SW480 (cell line): ENCODE measurements at regions not wholly inside any gene's neighbourhood (a gene's known extent, or its start where the extent isn't known, plus 50 kb on each side); places are given as distances from the start of the nearest gene placed in this dataset.

Experiments
- DNase-seq: peaks from one replicate; pipeline ENCODE4 v3.0.0-alpha.2; 2016; ENCODE audit warnings: low spot score

DNA sequence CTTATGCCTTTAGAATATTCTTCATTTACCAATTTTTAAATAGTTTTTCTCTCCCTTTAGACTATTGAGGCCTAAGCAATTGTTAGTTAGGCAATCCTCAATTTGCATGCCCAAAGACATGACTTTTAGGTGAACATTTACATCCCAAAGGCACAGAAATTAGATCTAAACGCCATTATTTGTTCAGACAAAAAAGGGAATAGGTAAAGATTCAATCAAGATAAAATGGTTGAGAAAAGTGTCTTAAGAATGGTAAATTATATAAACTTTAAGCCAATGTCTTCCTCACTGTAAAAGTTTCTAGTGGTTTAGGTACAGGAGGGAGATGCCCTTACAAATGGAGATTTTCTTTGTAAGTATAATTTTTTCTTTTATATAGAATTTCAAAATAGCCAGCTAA, 50.2 kb upstream of the MME start:
- DNase-seq, result no peak

DNA sequence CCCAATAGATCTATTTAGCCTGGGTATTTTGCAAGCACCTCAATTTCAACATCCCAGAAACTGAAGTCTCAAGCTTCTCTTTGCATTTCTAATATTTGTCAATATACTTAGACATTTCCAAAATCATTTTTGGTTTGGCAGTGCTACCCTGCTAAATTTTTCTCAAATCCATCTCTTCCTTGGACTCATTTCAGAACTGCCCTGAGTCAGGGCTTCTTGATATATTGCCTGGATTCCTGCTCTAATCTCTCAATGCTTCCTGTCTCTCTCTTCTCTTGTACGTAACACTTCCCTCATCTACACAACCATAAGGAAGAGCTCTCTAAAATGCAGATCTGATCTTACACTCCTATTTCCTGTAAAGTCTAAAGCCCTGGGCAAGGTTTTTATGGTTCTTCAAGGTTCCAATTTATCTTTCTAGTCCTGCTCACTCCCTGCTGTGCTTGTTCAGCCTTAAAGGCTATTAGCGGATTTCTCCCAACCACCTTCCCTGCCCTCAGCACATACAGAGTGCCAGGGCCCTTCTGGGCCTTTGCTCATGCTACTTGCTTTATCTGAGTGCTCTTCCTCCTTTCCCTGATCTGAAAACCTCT, 53.0 kb upstream of the MME start:
- no peak for DNase-seq

DNA sequence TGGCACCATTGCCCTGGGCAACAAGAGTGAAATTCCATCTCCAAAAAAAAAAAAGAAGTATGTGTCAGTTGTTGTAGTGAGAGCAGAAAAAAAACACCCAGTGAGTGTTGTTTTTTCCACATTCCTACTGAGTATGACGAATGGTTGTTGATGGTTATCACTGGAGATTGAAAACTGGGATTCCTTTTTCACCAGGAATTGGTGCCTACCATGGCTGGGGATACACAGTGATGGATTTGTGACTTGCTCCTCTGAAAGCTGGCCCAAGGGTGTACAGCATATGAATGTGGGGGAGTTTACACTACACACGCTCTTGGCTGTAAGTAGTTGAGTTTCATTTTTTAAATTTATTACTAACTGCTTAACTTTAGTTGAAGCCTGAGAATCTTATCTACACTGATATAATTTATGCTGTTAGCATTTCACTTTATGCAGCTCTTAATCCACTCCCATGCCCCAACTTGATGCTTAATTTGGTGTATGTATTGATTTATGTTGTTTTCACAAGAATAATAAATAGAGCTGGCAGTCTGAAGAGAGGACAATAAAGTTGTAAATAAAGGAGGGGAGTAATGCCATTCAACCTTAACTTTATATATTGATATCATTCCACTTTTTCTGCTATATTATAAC, 56.0 kb upstream of the MME start:
- no peak for DNase-seq

DNA sequence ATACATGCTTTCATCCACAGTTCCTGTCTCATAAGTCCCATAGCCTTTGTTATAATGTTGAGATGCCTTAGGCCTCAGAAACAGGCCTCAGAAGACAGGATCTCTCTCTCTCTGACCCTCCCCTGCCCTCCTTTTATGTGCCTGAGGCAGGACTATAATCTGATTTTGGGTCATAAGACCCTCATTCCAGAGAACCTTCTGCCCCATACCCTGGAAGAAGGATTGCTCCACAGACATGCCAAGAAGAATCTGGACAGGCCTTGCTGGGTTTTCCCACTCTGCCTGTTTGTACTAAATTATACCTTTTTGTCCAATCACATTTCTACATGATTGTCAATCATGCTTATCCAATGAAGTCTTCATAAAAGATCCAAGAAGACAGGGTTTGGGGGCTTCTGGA, 57.2 kb upstream of the MME start:
- no peak for DNase-seq

DNA sequence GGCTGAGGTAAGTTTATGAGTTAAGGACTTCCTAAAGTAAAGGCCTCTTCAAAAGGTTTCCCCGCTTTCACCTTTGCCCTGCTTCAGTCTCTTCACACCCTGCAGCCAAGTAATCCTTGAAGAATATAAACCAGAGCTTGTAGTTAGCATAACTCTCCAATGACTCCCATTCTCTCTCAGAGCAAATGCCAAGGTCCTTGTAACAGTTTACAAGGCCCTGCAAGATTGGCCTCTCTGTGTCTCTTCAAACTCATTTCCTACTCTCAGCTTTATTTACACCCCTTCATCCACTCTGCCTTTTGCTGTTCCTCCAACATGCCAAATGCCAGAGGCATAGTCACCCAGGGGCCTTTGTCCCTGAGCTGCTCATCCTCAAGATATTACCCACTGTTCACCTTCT, 60.5 kb upstream of the MME start:
- DNase-seq, result no peak

DNA sequence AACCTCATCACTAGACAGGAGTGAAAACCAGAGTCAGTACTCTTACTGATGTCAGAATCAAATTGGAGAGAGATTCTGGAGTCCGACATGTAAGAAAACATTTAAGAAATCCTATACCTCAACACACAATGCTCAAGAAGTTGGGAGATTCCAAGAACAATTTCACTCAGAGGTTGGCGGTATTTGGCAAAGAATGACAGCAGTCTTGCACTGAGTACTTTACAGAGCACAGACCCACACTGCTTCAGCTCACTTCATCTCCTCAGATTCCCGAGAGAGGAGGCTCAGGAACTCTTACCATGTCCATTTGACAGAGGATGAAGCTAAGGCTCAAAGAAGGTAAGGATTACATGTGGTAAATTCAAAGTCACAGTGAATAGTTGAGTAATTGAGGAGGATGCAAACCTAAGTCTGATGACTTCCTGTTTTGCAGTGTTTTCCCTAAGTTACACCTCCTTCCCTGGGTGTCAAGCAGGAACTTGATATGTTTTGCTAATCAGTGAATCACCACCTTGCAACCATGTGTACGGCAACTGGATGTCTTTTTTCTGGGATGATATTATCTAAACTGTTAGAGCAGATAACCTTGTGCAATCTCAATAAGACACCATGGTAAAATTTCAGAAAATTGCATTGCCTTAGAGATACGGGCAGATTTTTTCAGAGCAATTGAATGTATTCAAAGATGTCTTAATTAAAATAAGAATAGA, 61.3 kb upstream of the MME start:
- DNase-seq, result no peak

DNA sequence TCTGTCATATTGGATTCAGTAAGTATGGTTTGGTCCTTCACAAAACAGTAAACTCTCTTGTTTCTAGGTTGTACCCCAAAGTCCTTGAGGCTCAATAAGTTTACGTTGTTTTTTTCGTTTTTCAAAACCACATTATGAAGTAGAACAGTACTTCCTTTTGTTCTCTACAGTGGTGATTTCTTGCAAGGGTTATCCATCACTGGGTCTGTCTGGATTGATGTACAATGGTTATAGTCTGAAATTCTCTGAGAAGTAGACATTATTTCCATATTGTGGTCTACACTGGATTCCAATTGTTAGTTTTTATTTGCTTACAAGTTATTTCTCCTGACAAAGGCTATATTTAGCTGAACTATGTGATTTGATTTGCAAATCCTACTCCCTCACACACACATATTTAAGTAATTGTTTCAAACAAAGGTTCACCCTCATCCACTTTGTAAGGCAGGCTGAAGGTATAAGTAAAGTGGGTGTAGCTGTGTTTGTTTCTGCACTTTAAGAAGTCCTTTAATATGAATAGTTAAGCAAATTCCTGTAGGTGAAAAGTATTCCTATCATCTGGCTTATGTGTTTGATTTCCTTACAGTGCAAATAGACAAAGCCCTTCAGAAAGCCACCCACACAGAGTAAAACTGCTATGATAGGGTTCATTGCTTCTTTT, 64.2 kb upstream of the MME start:
- no peak for DNase-seq

DNA sequence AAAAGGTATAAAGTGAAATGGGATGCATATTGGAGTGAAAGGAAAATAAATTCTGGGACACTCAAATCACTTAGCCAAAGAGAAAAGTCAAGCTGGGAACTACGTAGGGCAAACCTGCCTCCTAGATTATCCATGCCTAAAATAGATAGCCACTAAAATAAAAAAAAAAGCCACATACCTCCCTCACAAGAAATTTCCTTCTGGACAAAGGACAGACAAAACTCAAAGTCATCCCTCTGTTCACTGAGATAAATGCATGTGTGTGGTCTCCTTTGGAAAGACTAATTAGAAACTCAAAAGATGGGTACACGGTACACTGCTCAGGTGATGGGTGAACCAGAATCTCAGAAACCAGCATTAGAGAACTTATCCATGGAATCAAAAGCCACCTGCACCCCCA, 65.2 kb upstream of the MME start:
- DNase-seq, result no peak

DNA sequence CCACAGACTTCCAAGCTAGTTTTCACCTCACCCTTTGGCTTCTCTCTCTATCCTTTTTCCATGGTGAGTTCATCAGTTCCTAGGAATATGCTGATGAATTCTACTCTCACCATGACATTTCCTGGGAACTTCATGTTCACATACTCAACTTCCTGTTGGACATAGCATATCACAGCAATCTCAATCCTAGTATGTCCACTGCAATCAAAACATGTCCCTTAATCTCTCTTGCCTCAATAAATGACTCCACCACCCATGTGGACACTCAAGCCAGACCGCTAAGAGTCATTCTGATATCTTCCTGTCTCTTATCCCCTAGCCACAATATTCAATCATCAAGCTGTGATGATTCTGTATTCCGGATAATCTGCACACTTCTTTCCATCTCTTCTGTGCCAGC, 66.7 kb upstream of the MME start:
- no peak for DNase-seq

GRCh38 chr3:155012584-155012983, 67.5 kb upstream of the MME start:
- no peak for DNase-seq

DNA sequence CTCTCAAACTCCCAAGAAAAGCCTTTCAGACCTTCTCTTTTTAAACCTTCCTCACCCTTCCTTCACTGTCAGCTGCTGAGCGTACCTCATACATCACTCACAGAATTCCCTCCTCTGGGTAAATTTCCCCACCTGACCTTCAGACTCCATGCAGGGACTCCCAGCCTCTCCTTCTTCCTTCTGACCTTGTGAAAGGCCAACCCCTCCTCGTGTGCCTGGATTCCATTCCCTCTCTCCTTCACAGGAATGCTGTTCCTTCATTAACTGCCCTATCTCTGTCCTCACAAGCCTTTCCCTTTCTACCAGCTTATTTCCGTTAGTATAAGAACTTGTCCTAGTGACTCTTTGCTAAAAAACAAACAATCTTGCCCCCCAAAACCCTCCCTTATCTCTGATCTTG, 69.7 kb upstream of the MME start:
- DNase-seq, result no peak

- no peak for DNase-seq
Measured at GRCh38 chr3:155009217-155009616, 70.9 kb upstream of the MME start.

DNA sequence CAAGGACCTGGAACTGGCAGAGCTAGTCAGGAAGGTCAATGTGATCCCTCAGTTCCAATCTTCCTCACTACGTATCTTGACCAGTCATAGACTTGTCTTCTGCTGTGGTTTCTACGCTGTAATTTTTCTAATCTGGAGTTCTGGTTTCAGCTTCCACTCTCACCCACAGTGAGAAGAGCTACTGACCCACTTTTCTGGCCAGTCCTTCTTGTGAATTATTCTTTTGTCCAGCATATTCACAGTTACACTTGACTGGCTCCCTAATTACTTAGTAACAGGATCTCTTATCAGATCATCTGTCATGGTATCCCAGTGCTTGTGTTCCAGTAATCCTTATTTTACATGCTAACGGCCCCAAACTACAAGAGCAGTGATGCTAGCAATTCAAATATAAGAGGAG, 72.4 kb upstream of the MME start:
- no peak for DNase-seq

- no peak for DNase-seq
Measured at GRCh38 chr3:155001289-155002010, 78.7 kb upstream of the MME start.

DNA sequence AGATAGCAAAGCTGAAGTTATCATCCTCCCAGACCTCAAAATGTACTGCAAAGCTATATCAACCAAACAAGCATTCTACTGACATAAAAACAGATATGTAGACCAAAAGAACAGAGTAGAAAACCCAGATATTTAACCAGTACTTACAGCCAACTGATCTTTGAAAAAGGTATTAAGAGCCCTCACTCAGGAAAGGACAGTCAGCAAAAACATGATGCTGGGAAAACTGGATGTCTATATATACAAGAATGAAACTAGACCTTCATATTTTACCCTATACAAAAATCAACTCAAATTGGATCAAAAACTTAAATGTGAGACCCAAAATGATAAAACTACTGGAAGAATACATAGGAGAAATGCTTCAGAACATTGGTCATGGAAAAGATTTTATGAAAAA, 87.5 kb upstream of the MME start:
- no peak for DNase-seq

- no peak for DNase-seq
Measured at GRCh38 chr3:154990543-154990942, 89.6 kb upstream of the MME start.

DNA sequence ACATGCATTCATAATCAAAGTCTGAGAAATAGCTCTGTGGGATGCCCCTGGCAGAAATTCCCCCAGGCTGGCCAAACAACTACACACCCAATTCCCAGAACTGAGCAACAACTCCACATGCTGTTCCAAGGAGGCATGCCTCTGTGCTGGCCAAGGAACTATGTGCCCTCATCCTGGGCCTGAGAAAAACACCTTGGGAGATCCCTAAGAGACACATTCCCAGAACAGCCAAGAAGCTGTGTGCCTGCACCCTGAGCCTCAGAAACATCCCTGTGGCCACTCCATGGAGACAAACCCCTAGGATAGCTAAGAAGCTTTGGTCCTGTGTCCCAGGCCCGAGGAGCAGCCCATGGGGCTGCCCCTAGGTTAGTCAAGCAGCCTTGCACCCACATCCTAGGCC, 92.3 kb upstream of the MME start:
- no peak for DNase-seq

- no peak for DNase-seq
Measured at GRCh38 chr3:154981664-154982063, 98.5 kb upstream of the MME start.

- no peak for DNase-seq
Measured at GRCh38 chr3:154981201-154981600, 98.9 kb upstream of the MME start.

DNA sequence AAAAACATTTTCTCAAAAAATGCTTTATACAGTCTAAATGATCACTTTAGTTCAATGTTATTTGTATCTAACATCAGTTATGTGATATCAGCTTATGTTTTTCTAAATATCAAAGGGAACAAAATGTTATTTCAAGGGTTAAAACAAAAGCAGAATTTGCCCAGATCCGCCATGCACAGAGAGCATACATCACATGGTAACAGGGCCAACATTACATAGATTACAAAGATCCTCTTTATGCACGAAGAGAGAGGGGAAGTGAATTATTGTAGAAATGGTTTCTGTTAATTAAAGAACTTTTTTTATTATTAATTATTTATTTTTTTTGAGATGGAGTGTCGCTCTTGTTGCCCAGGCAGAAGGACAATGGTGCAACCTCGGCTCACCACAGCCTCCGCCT, 100.8 kb upstream of the MME start:
- DNase-seq, result no peak

- no peak for DNase-seq
Measured at GRCh38 chr3:154977666-154978065, 102.5 kb upstream of the MME start.
